ENCODE measurements at regions not wholly inside any gene's neighbourhood (a gene's known extent, or its start where the extent isn't known, plus 50 kb on each side); places are given as distances from the start of the nearest gene placed in this dataset.

DNA sequence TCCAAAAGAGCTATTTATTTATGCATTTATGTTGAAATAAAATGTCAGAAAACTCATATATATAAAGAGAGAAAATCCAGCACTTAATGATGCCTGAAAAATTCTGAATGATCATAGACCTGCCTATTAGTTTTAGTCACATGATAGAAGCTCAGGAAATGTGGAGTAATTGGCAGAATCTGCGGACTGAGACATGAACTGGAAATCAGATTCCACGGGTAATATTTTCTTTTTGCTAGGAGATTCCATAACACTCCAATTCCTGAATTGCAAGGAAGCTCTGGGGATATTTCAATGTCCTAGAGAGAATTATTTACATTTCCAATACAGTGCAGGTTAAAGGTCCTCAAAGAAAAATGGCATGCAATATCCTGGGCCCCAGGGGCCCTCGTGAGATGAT is 778.8 kb downstream of the SEMA5A start:
- TF ChIP-seq, protein P1, sequence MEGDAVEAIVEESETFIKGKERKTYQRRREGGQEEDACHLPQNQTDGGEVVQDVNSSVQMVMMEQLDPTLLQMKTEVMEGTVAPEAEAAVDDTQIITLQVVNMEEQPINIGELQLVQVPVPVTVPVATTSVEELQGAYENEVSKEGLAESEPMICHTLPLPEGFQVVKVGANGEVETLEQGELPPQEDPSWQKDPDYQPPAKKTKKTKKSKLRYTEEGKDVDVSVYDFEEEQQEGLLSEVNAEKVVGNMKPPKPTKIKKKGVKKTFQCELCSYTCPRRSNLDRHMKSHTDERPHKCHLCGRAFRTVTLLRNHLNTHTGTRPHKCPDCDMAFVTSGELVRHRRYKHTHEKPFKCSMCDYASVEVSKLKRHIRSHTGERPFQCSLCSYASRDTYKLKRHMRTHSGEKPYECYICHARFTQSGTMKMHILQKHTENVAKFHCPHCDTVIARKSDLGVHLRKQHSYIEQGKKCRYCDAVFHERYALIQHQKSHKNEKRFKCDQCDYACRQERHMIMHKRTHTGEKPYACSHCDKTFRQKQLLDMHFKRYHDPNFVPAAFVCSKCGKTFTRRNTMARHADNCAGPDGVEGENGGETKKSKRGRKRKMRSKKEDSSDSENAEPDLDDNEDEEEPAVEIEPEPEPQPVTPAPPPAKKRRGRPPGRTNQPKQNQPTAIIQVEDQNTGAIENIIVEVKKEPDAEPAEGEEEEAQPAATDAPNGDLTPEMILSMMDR (IDR thresholded peaks at IDR 0.05): no peak
- no peak for TF ChIP-seq POLR2A (IDR thresholded peaks at IDR 0.05)
